Adrenal gland (tissue), 5 donors: ENCODE measurements at regions not wholly inside any gene's neighbourhood (a gene's known extent, or its start where the extent isn't known, plus 50 kb on each side); places are given as distances from the start of the nearest gene placed in this dataset.

ENCODE experiments used
- CTCF ChIP-seq, 6 experiments: fragments of 450-650 bp in 4 of 6; fragments of 200-600 bp in 2 of 6; sonication (generic) in 1 of 6; IDR thresholded peaks; 1 replicate in 5 of 6; 2 replicates in 1 of 6; pipeline versions ENCODE4 v1.5.1 to v1.8.0; 2016 to 2021; ENCODE audit warnings: antibody characterized with exemption in 6 of 6, mild to moderate bottlenecking in 2 of 6, moderate library complexity in 1 of 6
- POLR2A ChIP-seq, 2 donors: fragments of 450-650 bp; IDR thresholded peaks; one replicate each; pipeline ENCODE4 v1.6.1; 2017; ENCODE audit warnings: antibody characterized with exemption in 2 of 2, mild to moderate bottlenecking in 2 of 2, moderate library complexity in 1 of 2
- donor health status: DM: no; HTN: no; CAD: no.

GRCh38 chr5:142391058-142391845 is 66.4 kb upstream of the SPRY4 start:
- TF ChIP-seq POLR2A (IDR thresholded peaks at IDR 0.05) (no peak), CTCF (IDR thresholded peaks at IDR 0.05) (no peak)
